H9 (cell line): ENCODE measurements at regions not wholly inside any gene's neighbourhood (a gene's known extent, or its start where the extent isn't known, plus 50 kb on each side); places are given as distances from the start of the nearest gene placed in this dataset.
A peak's percentile ranks its signal among the peaks of the same experiment; 100 is the strongest.

Experiments used
- DNase-seq: peaks from one replicate; pipeline ENCODE4 v3.0.0-alpha.2; 2017
- H2AFZ ChIP-seq: one replicate; pipeline ENCODE4 v1.6.1; 2013; ENCODE audit warnings: mild to moderate bottlenecking, low read length, control low read depth, moderate library complexity
- H2AK5ac ChIP-seq: 2 replicates; pipeline ENCODE4 v1.6.1; 2013; ENCODE audit warnings: low read length, control low read depth, mixed read lengths; ENCODE audit not compliant: insufficient read length
- H2BK120ac ChIP-seq: one replicate; pipeline ENCODE4 v1.6.1; 2013; ENCODE audit warnings: low read depth, mild to moderate bottlenecking, low read length, control low read depth, inconsistent platforms; ENCODE audit not compliant: poor library complexity, severe bottlenecking
- H2BK12ac ChIP-seq: 2 replicates; pipeline ENCODE4 v1.6.1; 2013; ENCODE audit warnings: low read length, control low read depth, mixed read lengths, low read depth; ENCODE audit not compliant: insufficient read length
- H2BK15ac ChIP-seq: 2 replicates; pipeline ENCODE4 v1.6.1; 2013; ENCODE audit warnings: low read depth, low read length, control low read depth
- H2BK20ac ChIP-seq: one replicate; pipeline ENCODE4 v1.6.1; 2013; ENCODE audit warnings: low read depth, mild to moderate bottlenecking, low read length, control low read depth, inconsistent platforms; ENCODE audit not compliant: poor library complexity, severe bottlenecking
- H2BK5ac ChIP-seq: 2 replicates; pipeline ENCODE4 v1.6.1; 2013; ENCODE audit warnings: low read length, control low read depth, mixed read lengths; ENCODE audit not compliant: insufficient read length
- H3K14ac ChIP-seq: 2 replicates; pipeline ENCODE4 v1.6.1; 2013; ENCODE audit warnings: low read length, control low read depth; ENCODE audit not compliant: insufficient read depth
- H3K18ac ChIP-seq: 2 replicates; pipeline ENCODE4 v1.6.1; 2013; ENCODE audit warnings: low read depth, mild to moderate bottlenecking, mixed read lengths, low read length, control low read depth; ENCODE audit not compliant: insufficient read length
- H3K23ac ChIP-seq: 2 replicates; pipeline ENCODE4 v1.6.1; 2013; ENCODE audit warnings: low read length, control low read depth, mixed read lengths, low read depth; ENCODE audit not compliant: insufficient read length
- H3K23me2 ChIP-seq: 2 replicates; pipeline ENCODE4 v1.6.1; 2013; ENCODE audit warnings: low read depth, mild to moderate bottlenecking, mixed read lengths, low read length, control low read depth; ENCODE audit not compliant: insufficient read length, poor library complexity, severe bottlenecking
- H3K27ac ChIP-seq: 2 replicates; pipeline ENCODE4 v1.5.1; 2013; ENCODE audit warnings: low read length, control low read depth, mixed read lengths, low read depth; ENCODE audit not compliant: insufficient read length
- H3K27me3 ChIP-seq: 2 replicates; pipeline ENCODE4 v1.6.1; 2013; ENCODE audit warnings: low read length, control low read depth, inconsistent platforms; ENCODE audit not compliant: insufficient read depth
- H3K4ac ChIP-seq: 2 replicates; pipeline ENCODE4 v1.6.1; 2013; ENCODE audit warnings: low read depth, mild to moderate bottlenecking, control low read depth, inconsistent platforms, low read length, moderate library complexity
- H3K4me1 ChIP-seq: 2 replicates; pipeline ENCODE4 v1.6.1; 2013; ENCODE audit warnings: low read length, control low read depth, inconsistent platforms; ENCODE audit not compliant: insufficient read depth
- H3K4me2 ChIP-seq: 2 replicates; pipeline ENCODE4 v1.6.1; 2013; ENCODE audit warnings: low read length, control low read depth, mixed read lengths; ENCODE audit not compliant: insufficient read length, insufficient read depth
- H3K56ac ChIP-seq: 2 replicates; pipeline ENCODE4 v1.6.1; 2013; ENCODE audit warnings: low read depth, mild to moderate bottlenecking, mixed read lengths, low read length, control low read depth; ENCODE audit not compliant: insufficient read length
- H3K79me1 ChIP-seq: 2 replicates; pipeline ENCODE4 v1.6.1; 2013; ENCODE audit warnings: low read depth, mild to moderate bottlenecking, moderate library complexity, low read length, control low read depth, inconsistent platforms; ENCODE audit not compliant: insufficient read depth, poor library complexity, severe bottlenecking
- H3K79me2 ChIP-seq: 2 replicates; pipeline ENCODE4 v1.6.1; 2013; ENCODE audit warnings: low read length, control low read depth, inconsistent platforms; ENCODE audit not compliant: insufficient read depth
- H3K9ac ChIP-seq: 2 replicates; pipeline ENCODE4 v1.6.1; 2013; ENCODE audit warnings: low read length, control low read depth, mixed read lengths; ENCODE audit not compliant: insufficient read length; ENCODE audit errors: extremely low read depth
- H3K9me3 ChIP-seq: one replicate; pipeline ENCODE4 v1.6.1; 2013; ENCODE audit warnings: low read depth, low read length, inconsistent platforms; ENCODE audit not compliant: control insufficient read depth
- H3T11ph ChIP-seq: one replicate; pipeline ENCODE4 v1.6.1; 2013; ENCODE audit warnings: mild to moderate bottlenecking, low read length, control low read depth, inconsistent platforms
- H4K20me1 ChIP-seq: one replicate; pipeline ENCODE4 v1.6.1; 2013; ENCODE audit not compliant: control insufficient read depth, insufficient read length, insufficient read depth
- H4K5ac ChIP-seq: 2 replicates; pipeline ENCODE4 v1.6.1; 2013; ENCODE audit warnings: low read depth, mild to moderate bottlenecking, mixed read lengths, low read length, control low read depth; ENCODE audit not compliant: insufficient read length
- H4K8ac ChIP-seq: replicated peaks from 2 replicates; pipeline ENCODE4 v1.6.1; 2013; ENCODE audit warnings: low read length, control low read depth, mixed read lengths, low read depth; ENCODE audit not compliant: insufficient read length
- H4K91ac ChIP-seq: 2 replicates; pipeline ENCODE4 v1.6.1; 2013; ENCODE audit warnings: low read depth, mild to moderate bottlenecking, moderate library complexity, mixed read lengths, low read length, control low read depth; ENCODE audit not compliant: insufficient read length
- H3K27ac Mint-ChIP-seq, 3 experiments: 2 replicates in 2 of 3; 3 replicates in 1 of 3; pipeline ENCODE4 v1.8.0; 2020 to 2021; ENCODE audit warnings: mixed read lengths in 3 of 3, mild to moderate bottlenecking in 1 of 3, moderate library complexity in 1 of 3
- H3K27me3 Mint-ChIP-seq: 2 replicates; pipeline ENCODE4 v1.8.0; 2021; ENCODE audit warnings: low read depth, mild to moderate bottlenecking, moderate library complexity, mixed read lengths
- H3K36me3 Mint-ChIP-seq, 3 experiments: 2 replicates in 2 of 3; 3 replicates in 1 of 3; pipeline ENCODE4 v1.8.0; 2020 to 2021; ENCODE audit warnings: low read depth in 3 of 3, mixed read lengths in 3 of 3; ENCODE audit not compliant: insufficient read depth in 1 of 3
- H3K4me1 Mint-ChIP-seq, 2 experiments: 2 replicates each; pipeline ENCODE4 v1.8.0; 2020; ENCODE audit warnings: mixed read lengths in 2 of 2
- H3K4me3 Mint-ChIP-seq, 2 experiments: 2 replicates in 1 of 2; 3 replicates in 1 of 2; pipeline ENCODE4 v1.8.0; 2020 to 2021; ENCODE audit warnings: mild to moderate bottlenecking in 2 of 2, mixed read lengths in 2 of 2, moderate library complexity in 1 of 2
- H3K9me3 Mint-ChIP-seq, 2 experiments: 2 replicates in 1 of 2; 3 replicates in 1 of 2; pipeline ENCODE4 v1.8.0; 2020; ENCODE audit warnings: mild to moderate bottlenecking in 2 of 2, mixed read lengths in 2 of 2, moderate library complexity in 1 of 2
- CTCF ChIP-seq: fragments of 200-600 bp; sonication (generic); conservative IDR thresholded peaks from 3 replicates; pipeline ENCODE4 v1.8.0; 2021; ENCODE audit warnings: antibody characterized with exemption, mild to moderate bottlenecking
- WGBS: extraction: QIAGEN DNeasy Blood & Tissue Kit; methylation state at CpG from one replicate; pipeline ENCODE4 v1.1.7; 2013; ENCODE audit warnings: missing lambda C conversion rate, low lambda C conversion rate, mixed read lengths; ENCODE audit not compliant: insufficient read length; ENCODE audit errors: extremely low coverage; 5-methylcytosine and 5-hydroxymethylcytosine counted together

GRCh38 chr6:167722634-167723309 lies 103.9 kb upstream of the AFDN start:
- H4K91ac ChIP-seq: no peak overlapping the region
- no CpG with 5 or more reads among the region's 21 CpGs for WGBS
- no peaks in the 10 kb centered on the region for H3K27me3 ChIP-seq
- no peak overlapping the region for H3K4me2 ChIP-seq
- H3K4me1 ChIP-seq: no peaks in the 10 kb centered on the region; the same call in 1 of the 2 replicates
- H3K4me3 Mint-ChIP-seq: no peak overlapping the region
- H3K56ac ChIP-seq: no peak overlapping the region
- no peaks in the 10 kb centered on the region for H3K79me1 ChIP-seq
- H3K4ac ChIP-seq: no peak overlapping the region
- no peak overlapping the region for H3K23ac ChIP-seq
- no peak overlapping the region for H2BK15ac ChIP-seq
- no peaks in the 10 kb centered on the region for H4K20me1 ChIP-seq
- H3K9me3 ChIP-seq: no peaks in the 10 kb centered on the region
- no peak overlapping the region for H3K27ac ChIP-seq
- 0 out of 5 replicates have a peak, but pooled peaks cover 0 to 8% of the 10 kb centered on the region in 2 experiments for H3K9me3 Mint-ChIP-seq
- no peaks in the 10 kb centered on the region; a peak in 2 of 7 replicates for H3K36me3 Mint-ChIP-seq
- DNase-seq: peak; percentile 30
- H3K27ac Mint-ChIP-seq: peak overlapping the region in 1 of 3 experiments; percentile 52; a peak in 1 of 7 replicates
- H3K23me2 ChIP-seq: no peaks in the 10 kb centered on the region
- peaks cover 2% of the 10 kb centered on the region for H3K27me3 Mint-ChIP-seq
- peaks cover 5 to 15% of the 10 kb centered on the region in 2 experiments for H3K4me1 Mint-ChIP-seq
- H4K8ac ChIP-seq: no peak overlapping the region
- H2BK20ac ChIP-seq: no peak overlapping the region
- no peak overlapping the region for H2BK12ac ChIP-seq
- no peak overlapping the region for H3K9ac ChIP-seq
- 0 out of 2 replicates have a peak overlapping the region, but pooled peaks have one; percentile 33 for H3K14ac ChIP-seq
- no peak overlapping the region for H2BK5ac ChIP-seq
- H2AFZ ChIP-seq: no peak overlapping the region
- H4K5ac ChIP-seq: no peak overlapping the region
- no peak overlapping the region for H2BK120ac ChIP-seq
- no peak overlapping the region for H3K18ac ChIP-seq
- H2AK5ac ChIP-seq: no peak overlapping the region
- TF ChIP-seq CTCF: no peak
- no peaks in the 10 kb centered on the region for H3K79me2 ChIP-seq
- no peak overlapping the region for H3T11ph ChIP-seq
